Daoy (cell line): ENCODE measurements at regions not wholly inside any gene's neighbourhood (a gene's known extent, or its start where the extent isn't known, plus 50 kb on each side); places are given as distances from the start of the nearest gene placed in this dataset.
"Not testable (repeated sequence)": the region's sequence is repeated elsewhere in the genome, so short reads cannot be mapped to it uniquely, and the experiment has no call there.

Experiments
- DNase-seq: peaks from one replicate; pipeline ENCODE4 v3.0.0-alpha.2; 2015; ENCODE audit warnings: low read depth

- no peak for DNase-seq
Observed at GRCh38 chr17:83018658-83019193, 60.7 kb upstream of the METRNL start.

DNA sequence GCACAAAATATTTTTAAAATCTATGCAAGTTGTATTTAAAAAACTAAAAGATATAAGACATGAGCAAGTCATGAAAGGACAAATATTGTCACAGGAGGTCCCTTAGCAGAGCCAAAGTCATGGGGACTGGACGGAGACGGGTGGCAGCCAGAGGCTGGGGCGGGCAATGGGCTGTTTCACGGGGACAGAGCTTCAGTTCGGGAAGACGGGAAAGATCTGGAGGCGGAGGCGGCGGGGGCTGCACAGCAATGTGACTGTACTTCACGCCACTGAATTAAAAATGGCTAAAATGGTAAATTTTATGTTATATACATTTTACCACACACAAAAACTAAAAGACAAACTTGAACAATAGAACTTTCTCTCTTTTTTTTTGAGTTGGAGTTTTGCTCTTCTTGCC is 60.0 kb upstream of the METRNL start:
- DNase-seq, result no peak

DNA sequence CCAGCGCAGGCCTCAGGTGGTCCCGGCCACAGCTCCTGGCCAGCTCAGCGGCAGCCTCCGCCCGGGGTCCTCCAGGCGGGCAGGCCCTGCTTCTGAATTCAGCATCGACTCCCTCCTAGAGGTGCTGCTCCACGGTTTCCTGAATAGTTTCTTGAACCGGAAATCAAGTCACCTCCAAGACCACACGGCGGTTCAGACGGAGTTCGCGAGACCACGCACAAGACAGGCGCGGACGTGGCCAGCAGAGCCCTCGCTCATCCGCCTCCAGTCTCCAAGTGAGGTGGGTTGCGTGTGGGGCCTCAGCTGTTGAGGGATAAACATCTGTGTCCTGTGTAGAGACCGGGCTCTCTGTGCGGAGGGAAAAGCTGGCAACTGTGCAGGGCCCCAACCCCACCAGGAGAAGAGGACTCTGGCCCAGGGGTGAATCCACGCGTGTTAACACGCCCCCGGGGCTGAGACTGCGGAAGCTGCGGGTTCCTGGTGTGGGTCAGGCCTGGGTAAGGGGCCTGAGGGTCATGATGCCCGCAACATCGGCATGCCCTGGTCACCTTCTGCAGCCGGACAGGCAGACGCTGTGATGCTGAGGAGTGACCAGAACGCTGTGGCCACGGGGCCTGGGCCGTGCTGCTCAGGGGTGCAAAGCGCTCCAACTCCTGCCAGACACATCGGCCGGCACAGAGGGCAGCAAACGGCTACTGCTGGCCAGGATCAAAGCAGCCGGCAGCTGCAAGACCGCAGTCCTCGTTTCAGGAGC is 55.0 kb upstream of the METRNL start:
- no peak for DNase-seq

- no peak for DNase-seq
Observed at GRCh38 chr17:83025636-83026280, 53.7 kb upstream of the METRNL start.

GRCh38 chr17:83026311-83026811 is 53.0 kb upstream of the METRNL start:
- no peak for DNase-seq

DNA sequence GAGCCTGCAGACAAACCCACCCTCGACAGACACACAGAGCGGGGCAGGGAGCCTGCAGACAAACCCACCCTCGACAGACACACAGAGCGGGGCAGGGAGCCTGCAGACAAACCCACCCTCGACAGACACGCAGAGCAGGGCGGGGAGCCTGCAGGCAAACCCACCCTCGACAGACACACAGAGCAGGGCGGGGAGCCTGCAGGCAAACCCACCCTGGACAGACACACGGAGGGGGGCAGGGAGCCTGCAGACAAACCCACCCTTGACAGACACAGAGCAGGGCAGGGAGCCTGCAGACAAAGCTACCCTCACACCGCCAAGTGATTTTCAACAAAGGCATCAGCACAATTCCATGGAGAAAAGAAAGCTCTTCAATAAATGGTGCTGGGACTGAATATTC is 52.5 kb upstream of the METRNL start:
- not testable (repeated sequence) for DNase-seq

DNA sequence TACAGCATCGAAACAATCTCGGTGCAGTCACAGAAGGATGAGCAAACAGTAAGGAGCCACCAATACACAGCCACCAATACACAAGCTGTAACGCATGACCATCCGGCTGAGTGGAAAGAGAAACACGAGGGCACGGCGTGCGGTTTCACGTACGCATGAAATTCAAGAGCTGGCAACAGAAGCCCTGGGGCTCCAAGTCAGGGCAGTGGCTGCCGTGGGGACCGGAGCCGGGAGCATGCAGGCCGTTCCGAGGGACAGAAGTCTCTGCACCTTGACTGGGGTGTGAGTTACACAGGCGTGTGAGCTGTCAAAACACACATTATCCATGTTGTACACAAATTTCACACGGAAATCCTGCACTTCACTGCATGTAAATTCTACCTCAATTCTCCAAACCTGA is 50.6 kb upstream of the METRNL start:
- DNase-seq, result no peak

GRCh38 chr17:83029571-83029970 is 49.8 kb upstream of the METRNL start:
- no peak for DNase-seq
